ENCODE measurements at regions not wholly inside any gene's neighbourhood (a gene's known extent, or its start where the extent isn't known, plus 50 kb on each side); places are given as distances from the start of the nearest gene placed in this dataset.

GRCh38 chr20:40882152-40882551 lies 146.5 kb upstream of the TOP1 start:
- no peak for TF ChIP-seq CTCF (IDR thresholded peaks at IDR 0.05 in 8 of 11, conservative IDR thresholded peaks at IDR 0.05 in 3 of 11)
- no peak for TF ChIP-seq POLR2A (IDR thresholded peaks at IDR 0.05)
- TF ChIP-seq POLR2AphosphoS5 (IDR thresholded peaks at IDR 0.05): no peak

Data from spleen (tissue), 7 donors.